Vagina (tissue), 2 donors: ENCODE measurements at regions not wholly inside any gene's neighbourhood (a gene's known extent, or its start where the extent isn't known, plus 50 kb on each side); places are given as distances from the start of the nearest gene placed in this dataset.

ENCODE experiments used
- DNase-seq, 2 donors: peaks; one replicate each; pipeline ENCODE4 v3.0.0-alpha.2; 2017; ENCODE audit errors: extremely low spot score in 2 of 2
- H3K27ac ChIP-seq: fragments of 200-600 bp; sonication (generic); one replicate; pipeline ENCODE4 v1.5.1; 2019
- H3K27me3 ChIP-seq: fragments of 200-600 bp; sonication (generic); one replicate; pipeline ENCODE4 v1.5.1; 2019
- H3K36me3 ChIP-seq, 2 donors: fragments of 200-600 bp; sonication (generic); one replicate each; pipeline ENCODE4 v1.5.1; 2017 to 2019
- H3K4me1 ChIP-seq: fragments of 200-600 bp; sonication (generic); one replicate; pipeline ENCODE4 v1.5.1; 2019
- H3K4me3 ChIP-seq, 2 donors: fragments of 200-600 bp; sonication (generic); 1 replicate in 1 of 2; 2 replicates in 1 of 2; pipeline ENCODE4 v1.5.1; 2016 to 2019
- H3K9me3 ChIP-seq: fragments of 200-600 bp; sonication (generic); one replicate; pipeline ENCODE4 v1.5.1; 2019
- CTCF ChIP-seq, 3 experiments: fragments of 450-650 bp in 2 of 3; fragments of 200-600 bp in 1 of 3; sonication (generic) in 1 of 3; IDR thresholded peaks; one replicate each; pipeline ENCODE4 v1.5.1; 2017 to 2019; ENCODE audit warnings: antibody characterized with exemption in 3 of 3, mild to moderate bottlenecking in 2 of 3, moderate library complexity in 2 of 3
- POLR2A ChIP-seq, 2 donors: fragments of 450-650 bp; IDR thresholded peaks; one replicate each; pipeline ENCODE4 v1.6.1; 2017; ENCODE audit warnings: antibody characterized with exemption in 2 of 2, mild to moderate bottlenecking in 2 of 2, moderate library complexity in 2 of 2
- POLR2AphosphoS5 ChIP-seq, 2 donors: sonication (generic); formaldehyde crosslinking; IDR thresholded peaks; one replicate each; pipeline ENCODE4 v1.9.0; 2017; ENCODE audit warnings: antibody characterized with exemption in 2 of 2, mild to moderate bottlenecking in 2 of 2, low read depth in 1 of 2; ENCODE audit not compliant: insufficient read depth in 1 of 2
- intact Hi-C: fragments of 100-400 bp; cut with DNase I; formaldehyde crosslinking; loops from one replicate; pipeline ENCODE4 v1.15.1; 2023

- H3K27ac ChIP-seq = no peak overlapping the region
- H3K4me1 ChIP-seq = no peaks in the 10 kb centered on the region
- H3K27me3 ChIP-seq = no peaks in the 10 kb centered on the region
- TF ChIP-seq POLR2A (IDR thresholded peaks at IDR 0.05) (no peak), POLR2AphosphoS5 (IDR thresholded peaks at IDR 0.05; ENCODE audit: insufficient read depth in 1 of 2, low read depth in 1 of 2) (no peak), CTCF (IDR thresholded peaks at IDR 0.05) (no peak)
- H3K4me3 ChIP-seq = no peak overlapping the region
- no peaks in the 10 kb centered on the region for H3K36me3 ChIP-seq
- intact Hi-C loops = no loop called here
- no peaks in the 10 kb centered on the region for H3K9me3 ChIP-seq
- no peak for DNase-seq
These were observed 196.2 kb upstream of the SIX2 start for GRCh38 chr2:45205480-45205879.

GRCh38 chr2:45203400-45203799, 194.1 kb upstream of the SIX2 start:
- no peak overlapping the region for H3K27ac ChIP-seq
- H3K36me3 ChIP-seq = no peaks in the 10 kb centered on the region
- no peaks in the 10 kb centered on the region for H3K9me3 ChIP-seq
- no peak overlapping the region for H3K4me3 ChIP-seq
- no peaks in the 10 kb centered on the region for H3K27me3 ChIP-seq
- H3K4me1 ChIP-seq = no peaks in the 10 kb centered on the region
- no peak for TF ChIP-seq POLR2A (IDR thresholded peaks at IDR 0.05)
- intact Hi-C loops = no loop called here
- DNase-seq = no peak

- H3K4me1 ChIP-seq = no peaks in the 10 kb centered on the region
- no peak overlapping the region for H3K4me3 ChIP-seq
- no peaks in the 10 kb centered on the region for H3K36me3 ChIP-seq
- TF ChIP-seq POLR2AphosphoS5 (IDR thresholded peaks at IDR 0.05; ENCODE audit: insufficient read depth in 1 of 2, low read depth in 1 of 2) (no peak), POLR2A (IDR thresholded peaks at IDR 0.05) (no peak), CTCF (IDR thresholded peaks at IDR 0.05) (no peak)
- H3K27me3 ChIP-seq = no peaks in the 10 kb centered on the region
- no peaks in the 10 kb centered on the region for H3K9me3 ChIP-seq
- DNase-seq = no peak
- intact Hi-C loops = no loop called here
- H3K27ac ChIP-seq = no peak overlapping the region
These were observed 190.7 kb upstream of the SIX2 start for GRCh38 chr2:45199973-45200372.

GRCh38 chr2:45195916-45196315, 186.7 kb upstream of the SIX2 start:
- TF ChIP-seq CTCF (IDR thresholded peaks at IDR 0.05) (no peak), POLR2A (IDR thresholded peaks at IDR 0.05) (no peak), POLR2AphosphoS5 (IDR thresholded peaks at IDR 0.05; ENCODE audit: insufficient read depth in 1 of 2, low read depth in 1 of 2) (no peak)
- intact Hi-C loops = no loop called here
- no peaks in the 10 kb centered on the region for H3K4me1 ChIP-seq

GRCh38 chr2:45194596-45194995, 185.3 kb upstream of the SIX2 start:
- DNase-seq = no peak
- Histone ChIP-seq H3K27me3 (no peaks in the 10 kb centered on the region), H3K4me1 (peaks cover 6% of the 10 kb centered on the region), H3K27ac (no peak overlapping the region), H3K36me3 (no peaks in the 10 kb centered on the region), H3K4me3 (no peak overlapping the region), H3K9me3 (no peaks in the 10 kb centered on the region)
- intact Hi-C loops = no loop called here
- TF ChIP-seq POLR2AphosphoS5 (IDR thresholded peaks at IDR 0.05; ENCODE audit: insufficient read depth in 1 of 2, low read depth in 1 of 2) (no peak), CTCF (IDR thresholded peaks at IDR 0.05) (no peak), POLR2A (IDR thresholded peaks at IDR 0.05) (no peak)

More at GRCh38 chr2:45195916-45196315, 186.7 kb upstream of the SIX2 start:
- H3K9me3 ChIP-seq = no peaks in the 10 kb centered on the region
- no peak for DNase-seq
- no peak overlapping the region for H3K27ac ChIP-seq
- no peaks in the 10 kb centered on the region for H3K36me3 ChIP-seq
- H3K4me3 ChIP-seq = no peak overlapping the region
- H3K27me3 ChIP-seq = no peaks in the 10 kb centered on the region

- H3K4me1 ChIP-seq = peaks cover 6% of the 10 kb centered on the region
- no peaks in the 10 kb centered on the region for H3K9me3 ChIP-seq
- no peak for DNase-seq
- H3K4me3 ChIP-seq = no peak overlapping the region
- TF ChIP-seq CTCF (IDR thresholded peaks at IDR 0.05) = no peak
- no peak for TF ChIP-seq POLR2AphosphoS5 (IDR thresholded peaks at IDR 0.05; ENCODE audit: insufficient read depth in 1 of 2, low read depth in 1 of 2)
- no peak for TF ChIP-seq POLR2A (IDR thresholded peaks at IDR 0.05)
- intact Hi-C loops = no loop called here
- H3K36me3 ChIP-seq = no peaks in the 10 kb centered on the region
- no peaks in the 10 kb centered on the region for H3K27me3 ChIP-seq
- no peak overlapping the region for H3K27ac ChIP-seq
These were observed 184.3 kb upstream of the SIX2 start for GRCh38 chr2:45193581-45193980.
